ENCODE measurements at regions not wholly inside any gene's neighbourhood (a gene's known extent, or its start where the extent isn't known, plus 50 kb on each side); places are given as distances from the start of the nearest gene placed in this dataset.

DNA sequence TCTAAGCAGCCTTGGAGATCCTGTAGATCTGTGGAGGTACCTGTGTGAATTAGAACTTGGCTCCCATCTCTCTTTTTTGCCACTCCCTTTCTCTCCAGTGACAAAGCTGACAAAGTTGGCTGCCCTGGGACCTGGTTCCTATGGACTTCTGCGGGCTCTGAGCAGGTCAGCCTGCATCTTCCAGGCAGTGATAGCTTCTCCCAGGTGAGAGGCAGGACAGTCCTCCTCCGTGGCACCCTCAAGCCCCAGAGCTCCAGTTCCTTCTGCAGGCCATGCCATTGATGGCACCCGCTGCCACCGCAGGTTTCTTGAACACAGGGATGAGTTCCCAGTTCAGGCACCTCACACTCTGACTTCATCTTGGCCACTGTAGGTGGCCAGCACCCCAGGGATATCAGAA, 73.5 kb upstream of the GRB10 start:
- 90 to 100% methylated on average over 4 of the region's 4 CpGs for WGBS, 2 donors

GRCh38 chr7:50855526-50855925, 72.8 kb upstream of the GRB10 start:
- 90 to 91% methylated on average over 3 to 5 of the region's 5 CpGs for WGBS, 2 donors

More for the DNA sequence above, 73.5 kb upstream of the GRB10 start:
- H3K27ac ChIP-seq = no peak overlapping the region
- no peaks in the 10 kb centered on the region for H3K4me1 ChIP-seq
- H3K9me3 ChIP-seq = no peaks in the 10 kb centered on the region
- no peak overlapping the region for H3K4me3 ChIP-seq
- DNase-seq = no peak
- H3K27me3 ChIP-seq = no peaks in the 10 kb centered on the region
- no peak for ATAC-seq (ENCODE audit: low FRiP score in 2 of 2)
- TF ChIP-seq EP300 (IDR thresholded peaks at IDR 0.05) (no peak), POLR2AphosphoS5 (IDR thresholded peaks at IDR 0.05) (no peak), POLR2A (IDR thresholded peaks at IDR 0.05) (no peak)
- TF ChIP-seq, protein P1, sequence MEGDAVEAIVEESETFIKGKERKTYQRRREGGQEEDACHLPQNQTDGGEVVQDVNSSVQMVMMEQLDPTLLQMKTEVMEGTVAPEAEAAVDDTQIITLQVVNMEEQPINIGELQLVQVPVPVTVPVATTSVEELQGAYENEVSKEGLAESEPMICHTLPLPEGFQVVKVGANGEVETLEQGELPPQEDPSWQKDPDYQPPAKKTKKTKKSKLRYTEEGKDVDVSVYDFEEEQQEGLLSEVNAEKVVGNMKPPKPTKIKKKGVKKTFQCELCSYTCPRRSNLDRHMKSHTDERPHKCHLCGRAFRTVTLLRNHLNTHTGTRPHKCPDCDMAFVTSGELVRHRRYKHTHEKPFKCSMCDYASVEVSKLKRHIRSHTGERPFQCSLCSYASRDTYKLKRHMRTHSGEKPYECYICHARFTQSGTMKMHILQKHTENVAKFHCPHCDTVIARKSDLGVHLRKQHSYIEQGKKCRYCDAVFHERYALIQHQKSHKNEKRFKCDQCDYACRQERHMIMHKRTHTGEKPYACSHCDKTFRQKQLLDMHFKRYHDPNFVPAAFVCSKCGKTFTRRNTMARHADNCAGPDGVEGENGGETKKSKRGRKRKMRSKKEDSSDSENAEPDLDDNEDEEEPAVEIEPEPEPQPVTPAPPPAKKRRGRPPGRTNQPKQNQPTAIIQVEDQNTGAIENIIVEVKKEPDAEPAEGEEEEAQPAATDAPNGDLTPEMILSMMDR (IDR thresholded peaks at IDR 0.05) = no peak
- H3K36me3 ChIP-seq = no peaks in the 10 kb centered on the region

GRCh38 chr7:50854831-50855230, 72.1 kb upstream of the GRB10 start:
- TF ChIP-seq POLR2A (IDR thresholded peaks at IDR 0.05) (no peak), POLR2AphosphoS5 (IDR thresholded peaks at IDR 0.05) (no peak), EP300 (IDR thresholded peaks at IDR 0.05) (no peak)
- TF ChIP-seq, protein P1 (IDR thresholded peaks at IDR 0.05) = no peak
- H3K4me3 ChIP-seq = no peak overlapping the region
- no peak for ATAC-seq (ENCODE audit: low FRiP score in 2 of 2)
- no peaks in the 10 kb centered on the region for H3K9me3 ChIP-seq
- no peak overlapping the region for H3K27ac ChIP-seq
- H3K27me3 ChIP-seq = no peaks in the 10 kb centered on the region
- H3K36me3 ChIP-seq = no peaks in the 10 kb centered on the region
- 70 to 78% methylated on average over 3 of the region's 3 CpGs for WGBS, 2 donors
- no peaks in the 10 kb centered on the region for H3K4me1 ChIP-seq
- DNase-seq = no peak

More at GRCh38 chr7:50855526-50855925, 72.8 kb upstream of the GRB10 start:
- Histone ChIP-seq H3K4me3 (no peak overlapping the region), H3K36me3 (no peaks in the 10 kb centered on the region), H3K4me1 (no peaks in the 10 kb centered on the region), H3K27me3 (no peaks in the 10 kb centered on the region), H3K27ac (no peak overlapping the region), H3K9me3 (no peaks in the 10 kb centered on the region)
- no peak for TF ChIP-seq POLR2AphosphoS5 (IDR thresholded peaks at IDR 0.05)
- TF ChIP-seq, protein P1 (IDR thresholded peaks at IDR 0.05) = no peak
- no peak for TF ChIP-seq EP300 (IDR thresholded peaks at IDR 0.05)
- TF ChIP-seq POLR2A (IDR thresholded peaks at IDR 0.05) = no peak
- ATAC-seq (ENCODE audit: low FRiP score in 2 of 2) (no peak), DNase-seq (no peak)

DNA sequence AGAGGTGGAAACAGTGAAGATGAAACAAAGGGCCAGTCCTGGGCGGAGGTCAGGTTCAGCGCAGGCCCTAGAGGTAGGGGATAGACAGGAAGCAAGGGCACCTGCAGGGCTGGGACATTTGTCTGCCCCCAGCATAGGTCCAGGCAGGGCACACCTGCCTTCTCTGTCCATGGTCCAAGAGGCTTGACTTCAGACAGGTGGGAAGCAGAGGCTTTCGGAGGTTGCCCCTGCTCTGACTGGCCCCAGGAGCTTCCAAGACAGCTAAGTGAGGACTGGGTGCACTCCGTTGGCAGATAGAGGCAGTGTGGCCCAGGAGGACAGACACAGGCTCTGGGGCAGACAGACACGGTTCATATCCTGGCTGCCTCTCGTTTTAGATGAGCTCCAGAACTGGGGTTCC, 71.6 kb upstream of the GRB10 start:
- Histone ChIP-seq H3K9me3 (no peaks in the 10 kb centered on the region), H3K27me3 (no peaks in the 10 kb centered on the region), H3K4me1 (no peaks in the 10 kb centered on the region), H3K4me3 (no peak overlapping the region), H3K27ac (no peak overlapping the region), H3K36me3 (no peaks in the 10 kb centered on the region)
- 90 to 100% methylated on average over 2 to 6 of the region's 6 CpGs for WGBS, 2 donors
- TF ChIP-seq EP300 (IDR thresholded peaks at IDR 0.05) (no peak), POLR2A (IDR thresholded peaks at IDR 0.05) (no peak), POLR2AphosphoS5 (IDR thresholded peaks at IDR 0.05) (no peak)
- TF ChIP-seq, protein P1 (IDR thresholded peaks at IDR 0.05) = no peak
- ATAC-seq (ENCODE audit: low FRiP score in 2 of 2) (no peak), DNase-seq (no peak)

DNA sequence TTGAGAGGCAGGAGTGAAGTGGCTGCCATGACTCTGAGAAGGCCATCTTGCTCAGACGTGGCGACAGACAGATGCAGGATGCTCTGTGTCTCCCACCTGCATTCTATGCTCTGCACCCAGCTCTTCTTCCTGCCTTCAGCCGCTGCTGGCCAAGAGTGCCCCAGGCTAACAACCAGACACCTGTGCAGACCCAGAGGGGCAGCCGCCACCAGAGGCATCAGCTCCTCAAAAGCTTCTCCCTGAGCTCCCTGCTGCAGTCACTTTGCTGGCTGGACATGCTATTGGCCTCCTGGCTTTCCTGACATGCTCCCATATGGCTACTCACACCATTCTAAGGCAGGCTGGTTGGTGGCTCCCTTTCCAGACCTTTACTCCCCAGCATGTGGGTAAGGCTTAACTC, 70.6 kb upstream of the GRB10 start:
- no peak overlapping the region for H3K27ac ChIP-seq
- WGBS, 2 donors = 69 to 79% methylated on average over 3 to 4 of the region's 4 CpGs
- no peaks in the 10 kb centered on the region for H3K9me3 ChIP-seq
- TF ChIP-seq EP300 (IDR thresholded peaks at IDR 0.05) = no peak
- no peak for TF ChIP-seq POLR2A (IDR thresholded peaks at IDR 0.05)
- TF ChIP-seq, protein P1 (IDR thresholded peaks at IDR 0.05) = no peak
- no peak for TF ChIP-seq POLR2AphosphoS5 (IDR thresholded peaks at IDR 0.05)
- H3K4me3 ChIP-seq = no peak overlapping the region
- ATAC-seq (ENCODE audit: low FRiP score in 2 of 2) (no peak), DNase-seq (no peak)
- H3K36me3 ChIP-seq = no peaks in the 10 kb centered on the region
- no peaks in the 10 kb centered on the region for H3K27me3 ChIP-seq
- H3K4me1 ChIP-seq = no peaks in the 10 kb centered on the region

All from upper lobe of left lung (tissue), 6 donors.